ENCODE measurements at regions not wholly inside any gene's neighbourhood (a gene's known extent, or its start where the extent isn't known, plus 50 kb on each side); places are given as distances from the start of the nearest gene placed in this dataset.

GRCh38 chr14:22452330-22452729 is 136.7 kb downstream of the DAD1 start:
- no peak for TF ChIP-seq CTCF (IDR thresholded peaks at IDR 0.05 in 8 of 11, conservative IDR thresholded peaks at IDR 0.05 in 3 of 11)
- no peak for TF ChIP-seq POLR2AphosphoS5 (IDR thresholded peaks at IDR 0.05)
- TF ChIP-seq POLR2A (IDR thresholded peaks at IDR 0.05), result no peak
